ENCODE measurements at regions not wholly inside any gene's neighbourhood (a gene's known extent, or its start where the extent isn't known, plus 50 kb on each side); places are given as distances from the start of the nearest gene placed in this dataset.

DNA sequence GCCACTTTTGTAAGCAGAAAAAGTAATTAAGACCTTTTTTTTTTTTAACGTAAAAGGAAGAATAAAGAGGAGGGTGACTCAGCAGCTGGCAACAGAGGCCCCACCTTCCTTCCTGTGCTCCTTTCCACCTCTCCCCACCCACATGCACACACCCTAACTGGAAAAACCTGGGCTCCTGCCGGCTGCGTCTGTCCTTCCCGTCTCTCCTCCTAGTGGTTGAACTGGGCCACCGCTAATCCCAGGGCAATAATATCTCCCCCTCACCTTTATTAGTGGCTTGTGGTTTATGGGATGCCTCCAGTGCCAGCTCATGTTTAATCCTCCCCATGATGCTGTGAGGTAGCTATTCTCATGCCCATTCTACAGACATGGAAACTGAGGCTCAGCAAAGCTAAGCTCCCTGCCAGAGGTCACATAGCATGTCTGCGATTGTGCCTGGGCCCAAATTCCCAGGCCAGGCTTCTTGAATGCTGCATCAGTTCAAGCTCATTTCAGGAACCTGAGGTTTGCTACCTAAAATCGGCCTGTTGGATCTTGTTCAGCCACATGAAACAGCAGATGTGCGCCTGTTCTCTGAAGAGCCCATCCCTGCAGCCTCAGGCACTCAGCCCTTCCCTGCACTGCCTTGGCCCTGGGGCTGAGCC lies 60.9 kb upstream of the IL17B start:
- TF ChIP-seq, protein P1, sequence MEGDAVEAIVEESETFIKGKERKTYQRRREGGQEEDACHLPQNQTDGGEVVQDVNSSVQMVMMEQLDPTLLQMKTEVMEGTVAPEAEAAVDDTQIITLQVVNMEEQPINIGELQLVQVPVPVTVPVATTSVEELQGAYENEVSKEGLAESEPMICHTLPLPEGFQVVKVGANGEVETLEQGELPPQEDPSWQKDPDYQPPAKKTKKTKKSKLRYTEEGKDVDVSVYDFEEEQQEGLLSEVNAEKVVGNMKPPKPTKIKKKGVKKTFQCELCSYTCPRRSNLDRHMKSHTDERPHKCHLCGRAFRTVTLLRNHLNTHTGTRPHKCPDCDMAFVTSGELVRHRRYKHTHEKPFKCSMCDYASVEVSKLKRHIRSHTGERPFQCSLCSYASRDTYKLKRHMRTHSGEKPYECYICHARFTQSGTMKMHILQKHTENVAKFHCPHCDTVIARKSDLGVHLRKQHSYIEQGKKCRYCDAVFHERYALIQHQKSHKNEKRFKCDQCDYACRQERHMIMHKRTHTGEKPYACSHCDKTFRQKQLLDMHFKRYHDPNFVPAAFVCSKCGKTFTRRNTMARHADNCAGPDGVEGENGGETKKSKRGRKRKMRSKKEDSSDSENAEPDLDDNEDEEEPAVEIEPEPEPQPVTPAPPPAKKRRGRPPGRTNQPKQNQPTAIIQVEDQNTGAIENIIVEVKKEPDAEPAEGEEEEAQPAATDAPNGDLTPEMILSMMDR (IDR thresholded peaks at IDR 0.05), result peak in 4 of 6 experiments; percentile 6 to 41 (median 22)
- no peak for TF ChIP-seq POLR2A (IDR thresholded peaks at IDR 0.05)
